Osteoblast (primary cell): ENCODE measurements at regions not wholly inside any gene's neighbourhood (a gene's known extent, or its start where the extent isn't known, plus 50 kb on each side); places are given as distances from the start of the nearest gene placed in this dataset.

ENCODE experiments used
- DNase-seq: peaks from one replicate; pipeline ENCODE4 v3.0.0; 2011; ENCODE audit warnings: low spot score, mixed read lengths; ENCODE audit not compliant: insufficient read length; ENCODE audit errors: missing footprints
- H2AFZ ChIP-seq: 2 replicates; pipeline ENCODE4 v1.6.0; 2011; ENCODE audit warnings: mild to moderate bottlenecking, low read length
- H3K27ac ChIP-seq: 2 replicates; pipeline ENCODE4 v1.5.1; 2011; ENCODE audit warnings: mild to moderate bottlenecking, low read depth, low read length, moderate library complexity
- H3K27me3 ChIP-seq: 2 replicates; pipeline ENCODE4 v1.6.0; 2012; ENCODE audit warnings: mild to moderate bottlenecking, control low read depth, inconsistent platforms, low read length, moderate library complexity; ENCODE audit not compliant: insufficient read depth
- H3K36me3 ChIP-seq: 2 replicates; pipeline ENCODE4 v1.5.1; 2011; ENCODE audit warnings: mild to moderate bottlenecking, low read length, control low read depth, moderate library complexity; ENCODE audit not compliant: insufficient read depth
- H3K4me1 ChIP-seq: 2 replicates; pipeline ENCODE4 v1.5.1; 2011; ENCODE audit warnings: mild to moderate bottlenecking, low read length, control low read depth, moderate library complexity; ENCODE audit not compliant: insufficient read depth
- H3K4me2 ChIP-seq: 2 replicates; pipeline ENCODE4 v1.6.0; 2011; ENCODE audit warnings: mild to moderate bottlenecking, low read length; ENCODE audit not compliant: insufficient read depth
- H3K4me3 ChIP-seq: fragments of 200-600 bp; sonication (generic); 3 replicates; pipeline ENCODE4 v1.5.1; 2012; ENCODE audit warnings: mild to moderate bottlenecking, low read length, inconsistent platforms; ENCODE audit not compliant: insufficient read depth
- H3K79me2 ChIP-seq: 2 replicates; pipeline ENCODE4 v1.6.0; 2012; ENCODE audit warnings: mild to moderate bottlenecking, low read length, control low read depth, inconsistent platforms; ENCODE audit not compliant: insufficient read depth
- H3K9me3 ChIP-seq: 2 replicates; pipeline ENCODE4 v1.5.1; 2011; ENCODE audit warnings: low read depth, low read length, control low read depth
- H4K20me1 ChIP-seq: 2 replicates; pipeline ENCODE4 v1.6.0; 2012; ENCODE audit warnings: mild to moderate bottlenecking, low read length, control low read depth; ENCODE audit not compliant: insufficient read depth
- TF ChIP-seq, protein P1 (sequence below): IDR thresholded peaks from 2 replicates; pipeline ENCODE4 v1.5.1; 2011; ENCODE audit warnings: mild to moderate bottlenecking, low read depth, low read length, moderate library complexity; ENCODE audit errors: extremely low read depth

DNA sequence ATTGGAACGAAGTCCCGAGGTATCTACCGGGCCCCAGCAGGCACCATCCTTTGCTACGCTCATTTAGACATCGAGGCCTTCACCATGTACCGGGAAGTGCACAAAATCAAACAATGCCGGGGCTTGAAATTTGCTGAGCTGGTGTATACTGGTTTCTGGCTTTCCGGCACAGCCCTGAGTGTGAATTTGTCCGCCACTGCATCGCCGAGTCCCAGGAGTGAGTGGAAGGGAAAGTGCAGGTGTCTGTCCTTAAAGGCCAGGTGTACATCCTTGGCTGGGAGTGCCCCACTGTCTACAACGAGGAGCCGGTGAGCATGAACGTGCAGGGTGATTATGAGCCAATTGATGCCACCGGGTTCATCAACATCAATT lies 158.8 kb upstream of the GUCY1A2 start:
- TF ChIP-seq, protein P1, sequence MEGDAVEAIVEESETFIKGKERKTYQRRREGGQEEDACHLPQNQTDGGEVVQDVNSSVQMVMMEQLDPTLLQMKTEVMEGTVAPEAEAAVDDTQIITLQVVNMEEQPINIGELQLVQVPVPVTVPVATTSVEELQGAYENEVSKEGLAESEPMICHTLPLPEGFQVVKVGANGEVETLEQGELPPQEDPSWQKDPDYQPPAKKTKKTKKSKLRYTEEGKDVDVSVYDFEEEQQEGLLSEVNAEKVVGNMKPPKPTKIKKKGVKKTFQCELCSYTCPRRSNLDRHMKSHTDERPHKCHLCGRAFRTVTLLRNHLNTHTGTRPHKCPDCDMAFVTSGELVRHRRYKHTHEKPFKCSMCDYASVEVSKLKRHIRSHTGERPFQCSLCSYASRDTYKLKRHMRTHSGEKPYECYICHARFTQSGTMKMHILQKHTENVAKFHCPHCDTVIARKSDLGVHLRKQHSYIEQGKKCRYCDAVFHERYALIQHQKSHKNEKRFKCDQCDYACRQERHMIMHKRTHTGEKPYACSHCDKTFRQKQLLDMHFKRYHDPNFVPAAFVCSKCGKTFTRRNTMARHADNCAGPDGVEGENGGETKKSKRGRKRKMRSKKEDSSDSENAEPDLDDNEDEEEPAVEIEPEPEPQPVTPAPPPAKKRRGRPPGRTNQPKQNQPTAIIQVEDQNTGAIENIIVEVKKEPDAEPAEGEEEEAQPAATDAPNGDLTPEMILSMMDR, result no peak
- Histone ChIP-seq H4K20me1 (no peaks in the 10 kb centered on the region), H3K4me2 (no peak overlapping the region), H3K4me3 (no peak overlapping the region), H3K27me3 (no peaks in the 10 kb centered on the region), H3K9me3 (no peaks in the 10 kb centered on the region), H3K27ac (no peak overlapping the region), H3K79me2 (no peaks in the 10 kb centered on the region), H2AFZ (no peak overlapping the region), H3K36me3 (no peaks in the 10 kb centered on the region), H3K4me1 (no peaks in the 10 kb centered on the region)
- DNase-seq, result no peak

DNA sequence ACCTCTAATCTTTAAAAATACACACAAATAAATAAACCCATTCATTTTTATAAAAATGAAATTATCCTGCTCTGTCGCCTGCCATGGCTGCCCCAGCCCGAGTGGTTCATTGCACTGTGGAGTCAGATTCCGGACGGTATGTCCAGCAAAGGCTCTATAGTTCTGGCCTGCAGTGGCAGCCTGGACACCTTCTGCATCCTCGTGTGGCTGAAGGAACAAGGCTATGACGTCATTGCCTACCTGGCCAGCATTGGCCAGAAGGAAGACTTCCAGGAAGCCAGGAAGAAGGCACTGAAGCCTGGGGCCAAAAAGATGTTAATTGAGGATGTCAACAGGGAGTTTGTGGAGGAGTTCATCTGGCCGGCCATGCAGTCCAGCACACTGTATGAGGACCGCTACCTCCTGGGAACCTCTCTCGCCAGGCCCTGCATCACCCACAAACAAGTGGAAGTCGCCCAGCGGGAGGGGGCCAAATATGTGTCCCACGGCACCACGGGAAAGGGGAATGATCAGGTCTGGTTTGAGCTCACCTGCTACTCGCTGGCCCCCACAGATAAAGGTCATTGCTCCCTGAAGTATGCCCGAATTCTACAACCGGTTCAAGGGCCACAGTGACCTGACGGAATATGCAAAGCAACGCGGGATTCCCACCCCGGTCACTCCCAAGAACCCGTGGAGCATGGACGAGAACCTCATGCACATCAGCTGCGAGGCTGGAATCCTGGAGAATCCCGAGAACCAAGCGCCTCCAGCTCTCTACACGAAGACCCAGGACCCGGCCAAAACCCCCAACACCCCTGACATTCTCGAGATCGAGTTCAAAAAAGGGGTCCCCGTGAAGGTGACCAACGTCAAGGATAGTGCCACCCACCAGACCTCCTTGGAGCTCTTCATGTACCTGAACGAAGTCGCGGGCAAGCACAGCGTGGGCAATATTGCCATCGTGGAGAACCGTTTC lies 158.2 kb upstream of the GUCY1A2 start:
- no peak overlapping the region for H2AFZ ChIP-seq
- H3K9me3 ChIP-seq, result no peaks in the 10 kb centered on the region
- no peaks in the 10 kb centered on the region for H3K27me3 ChIP-seq
- no peak overlapping the region for H3K4me2 ChIP-seq
- no peaks in the 10 kb centered on the region for H4K20me1 ChIP-seq
- H3K4me1 ChIP-seq, result no peaks in the 10 kb centered on the region
- TF ChIP-seq, protein P1, result no peak
- no peak for DNase-seq
- H3K27ac ChIP-seq, result no peak overlapping the region
- no peaks in the 10 kb centered on the region for H3K79me2 ChIP-seq
- no peak overlapping the region for H3K4me3 ChIP-seq
- H3K36me3 ChIP-seq, result no peaks in the 10 kb centered on the region

DNA sequence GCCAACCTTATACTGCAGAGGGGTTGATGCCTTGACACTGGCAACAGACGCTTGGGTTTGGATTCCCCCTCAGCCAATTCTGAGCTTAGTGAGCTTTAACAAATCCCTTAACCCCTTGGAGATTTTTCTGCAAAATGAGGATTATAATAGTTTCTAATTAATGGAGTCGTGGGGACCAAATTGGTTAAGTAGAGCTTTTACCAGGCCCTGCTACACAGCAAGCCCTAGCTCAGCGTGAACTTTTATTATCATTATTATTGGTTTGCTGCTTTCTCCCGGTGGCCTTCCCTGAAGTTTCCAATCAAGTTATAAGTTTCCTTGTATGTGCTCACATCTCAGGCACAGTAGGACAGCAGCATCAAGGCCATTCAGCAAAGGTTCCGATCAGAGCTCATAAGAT lies 156.6 kb upstream of the GUCY1A2 start:
- Histone ChIP-seq H3K9me3 (no peaks in the 10 kb centered on the region), H3K27me3 (no peaks in the 10 kb centered on the region), H3K4me1 (no peaks in the 10 kb centered on the region), H4K20me1 (no peaks in the 10 kb centered on the region), H3K4me2 (no peak overlapping the region), H3K4me3 (no peak overlapping the region), H3K36me3 (no peaks in the 10 kb centered on the region), H3K27ac (no peak overlapping the region), H3K79me2 (no peaks in the 10 kb centered on the region), H2AFZ (no peak overlapping the region)
- no peak for DNase-seq
- TF ChIP-seq, protein P1, result no peak

DNA sequence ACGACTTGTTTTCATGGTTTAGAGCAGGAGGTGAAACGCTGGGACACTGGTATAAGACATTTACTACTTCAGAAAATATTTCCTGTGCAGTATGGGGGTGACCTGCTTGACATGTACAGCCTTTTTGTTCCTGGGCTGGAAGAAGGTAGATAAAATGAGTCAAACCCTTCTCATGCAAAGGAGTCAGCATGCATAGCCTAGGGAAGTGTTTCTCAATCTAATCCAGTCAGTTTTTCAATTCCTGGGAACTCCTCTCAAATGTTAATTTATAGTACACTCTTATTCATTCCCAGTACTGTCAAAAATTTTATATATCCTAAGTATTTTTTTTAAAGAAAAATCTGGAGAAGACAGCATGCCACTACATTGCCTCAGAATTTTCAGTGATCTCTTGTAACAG lies 154.7 kb upstream of the GUCY1A2 start:
- DNase-seq, result no peak
- H3K79me2 ChIP-seq, result no peaks in the 10 kb centered on the region
- H3K27me3 ChIP-seq, result no peaks in the 10 kb centered on the region
- H4K20me1 ChIP-seq, result no peaks in the 10 kb centered on the region
- H3K4me1 ChIP-seq, result no peaks in the 10 kb centered on the region
- H3K4me2 ChIP-seq, result no peak overlapping the region
- no peaks in the 10 kb centered on the region for H3K36me3 ChIP-seq
- no peak overlapping the region for H3K27ac ChIP-seq
- no peak overlapping the region for H2AFZ ChIP-seq
- peaks cover 2% of the 10 kb centered on the region for H3K9me3 ChIP-seq
- H3K4me3 ChIP-seq, result no peak overlapping the region
- TF ChIP-seq, protein P1, result no peak
